GM23338 (cell line): ENCODE measurements at regions not wholly inside any gene's neighbourhood (a gene's known extent, or its start where the extent isn't known, plus 50 kb on each side); places are given as distances from the start of the nearest gene placed in this dataset.

Source experiments
- ATAC-seq: fragments of 200-7000 bp; cut with Tn5 transposase; 3 replicates; pipeline ENCODE4 v1.9.1; 2020
- DNase-seq: peaks from one replicate; pipeline ENCODE4 v3.0.0-alpha.2; 2015; ENCODE audit warnings: low spot score
- H2AFZ ChIP-seq: fragments of 200-600 bp; sonication (generic); 2 replicates; pipeline ENCODE4 v1.8.0; 2016; ENCODE audit warnings: antibody characterized with exemption, mild to moderate bottlenecking, moderate library complexity
- H3F3A ChIP-seq: fragments of 200-600 bp; sonication (generic); replicated peaks from 2 replicates; pipeline ENCODE4 v1.8.0; 2017; ENCODE audit warnings: antibody characterized with exemption, mixed run types, low read depth
- H3K27ac ChIP-seq: fragments of 200-600 bp; sonication (generic); 2 replicates; pipeline ENCODE4 v1.6.1; 2016; ENCODE audit warnings: low read depth
- H3K27me3 ChIP-seq: fragments of 200-600 bp; sonication (generic); 2 replicates; pipeline ENCODE4 v1.8.0; 2016; ENCODE audit warnings: mild to moderate bottlenecking, mixed run types, moderate library complexity; ENCODE audit not compliant: insufficient read depth
- H3K36me3 ChIP-seq: fragments of 200-600 bp; sonication (generic); 2 replicates; pipeline ENCODE4 v1.8.0; 2016; ENCODE audit warnings: mild to moderate bottlenecking; ENCODE audit not compliant: insufficient read depth
- H3K4me1 ChIP-seq: fragments of 200-600 bp; sonication (generic); 2 replicates; pipeline ENCODE4 v1.8.0; 2016; ENCODE audit warnings: mild to moderate bottlenecking, moderate library complexity; ENCODE audit not compliant: insufficient read depth
- H3K4me2 ChIP-seq: fragments of 200-600 bp; sonication (generic); 2 replicates; pipeline ENCODE4 v1.7.1; 2017; ENCODE audit warnings: mixed run types
- H3K4me3 ChIP-seq: fragments of 200-600 bp; sonication (generic); 2 replicates; pipeline ENCODE4 v1.6.1; 2016; ENCODE audit warnings: mixed run types
- H3K79me2 ChIP-seq: fragments of 200-600 bp; sonication (generic); replicated peaks from 2 replicates; pipeline ENCODE4 v1.8.0; 2017; ENCODE audit warnings: mild to moderate bottlenecking; ENCODE audit not compliant: insufficient read depth
- H3K9me2 ChIP-seq: fragments of 200-600 bp; sonication (generic); 2 replicates; pipeline ENCODE4 v1.8.0; 2017; ENCODE audit not compliant: insufficient read depth
- H4K20me1 ChIP-seq: fragments of 200-600 bp; sonication (generic); replicated peaks from 2 replicates; pipeline ENCODE4 v1.8.0; 2017; ENCODE audit warnings: mild to moderate bottlenecking; ENCODE audit not compliant: insufficient read depth
- H3K27ac Mint-ChIP-seq: 2 replicates; pipeline ENCODE4 v1.8.0; 2020; ENCODE audit warnings: inconsistent platforms, mild to moderate bottlenecking, moderate library complexity, mixed read lengths
- H3K27me3 Mint-ChIP-seq: 3 replicates; pipeline ENCODE4 v1.8.0; 2022; ENCODE audit warnings: low read depth, mild to moderate bottlenecking, moderate library complexity, mixed read lengths, inconsistent platforms; ENCODE audit not compliant: insufficient read depth, poor library complexity
- H3K36me3 Mint-ChIP-seq: 3 replicates; pipeline ENCODE4 v1.8.0; 2021; ENCODE audit warnings: low read depth, mild to moderate bottlenecking, inconsistent platforms, moderate library complexity, mixed read lengths
- H3K4me1 Mint-ChIP-seq: 3 replicates; pipeline ENCODE4 v1.8.0; 2020; ENCODE audit warnings: mild to moderate bottlenecking, inconsistent platforms, mixed read lengths
- H3K4me3 Mint-ChIP-seq: 3 replicates; pipeline ENCODE4 v1.8.0; 2021; ENCODE audit warnings: moderate library complexity, mild to moderate bottlenecking, inconsistent platforms, mixed read lengths
- H3K9me3 Mint-ChIP-seq: 3 replicates; pipeline ENCODE4 v1.8.0; 2020; ENCODE audit warnings: moderate library complexity, mild to moderate bottlenecking, inconsistent platforms, mixed read lengths
- CREB1 ChIP-seq: fragments of 250-450 bp; sonication (Bioruptor Pico); IDR thresholded peaks from 2 replicates; pipeline ENCODE4 v1.5.0; 2020; ENCODE audit warnings: low read depth, mild to moderate bottlenecking, moderate library complexity
- CTCF ChIP-seq, 2 experiments: fragments of 200-600 bp in 1 of 2; sonication (generic) in 1 of 2; conservative IDR thresholded peaks; 2 replicates each; pipeline versions ENCODE4 v1.5.1 to v1.6.1; 2016 to 2017; ENCODE audit warnings: antibody characterized with exemption in 2 of 2, low read depth in 2 of 2, mild to moderate bottlenecking in 2 of 2, moderate library complexity in 1 of 2
- ETS1 ChIP-seq: IDR thresholded peaks from 2 replicates; pipeline ENCODE4 v1.6.1; 2016; ENCODE audit warnings: antibody characterized with exemption
- EZH2 ChIP-seq: fragments of 200-600 bp; sonication (generic); IDR thresholded peaks from one replicate; pipeline ENCODE4 v1.8.0; 2017; ENCODE audit warnings: antibody characterized with exemption, mild to moderate bottlenecking, low read depth; ENCODE audit not compliant: unreplicated experiment
- EZH2phosphoT487 ChIP-seq: fragments of 200-600 bp; sonication (generic); IDR thresholded peaks from one replicate; pipeline ENCODE4 v1.8.1; 2018; ENCODE audit warnings: antibody characterized with exemption; ENCODE audit not compliant: unreplicated experiment
- JUNB ChIP-seq: IDR thresholded peaks from one replicate; pipeline ENCODE4 v1.6.1; 2016; ENCODE audit warnings: antibody characterized with exemption; ENCODE audit not compliant: unreplicated experiment
- NANOG ChIP-seq: IDR thresholded peaks from 2 replicates; pipeline ENCODE4 v1.6.1; 2016; ENCODE audit warnings: antibody characterized with exemption, borderline replicate concordance
- POLR2AphosphoS5 ChIP-seq: IDR thresholded peaks from 2 replicates; pipeline ENCODE4 v1.6.1; 2016; ENCODE audit warnings: antibody characterized with exemption, low read depth
- REST ChIP-seq: IDR thresholded peaks from one replicate; pipeline ENCODE4 v1.6.1; 2018; ENCODE audit warnings: antibody characterized with exemption; ENCODE audit not compliant: unreplicated experiment
- STAT1 ChIP-seq: IDR thresholded peaks from one replicate; pipeline ENCODE4 v1.6.1; 2016; ENCODE audit warnings: antibody characterized with exemption; ENCODE audit not compliant: unreplicated experiment
- ZNF114 ChIP-seq: fragments of 250-450 bp; sonication (Bioruptor Pico); IDR thresholded peaks from 2 replicates; pipeline ENCODE4 v1.5.0; 2020; ENCODE audit warnings: mild to moderate bottlenecking, moderate library complexity
- ZNF331 ChIP-seq: fragments of 250-450 bp; sonication (Bioruptor Pico); IDR thresholded peaks from 2 replicates; pipeline ENCODE4 v1.5.0; 2020; ENCODE audit warnings: low read depth, mild to moderate bottlenecking, moderate library complexity
- ZNF462 ChIP-seq: fragments of 250-450 bp; sonication (Bioruptor Pico); IDR thresholded peaks from 2 replicates; pipeline ENCODE4 v1.5.0; 2020; ENCODE audit warnings: mild to moderate bottlenecking, moderate library complexity

GRCh38 chrX:146973283-146973682, 158.7 kb upstream of the CXorf51A start:
- Histone ChIP-seq H2AFZ (no peak overlapping the region), H3K4me2 (no peak overlapping the region), H4K20me1 (no peaks in the 10 kb centered on the region), H3K4me1 (no peaks in the 10 kb centered on the region), H3K27me3 (no peaks in the 10 kb centered on the region), H3K36me3 (no peaks in the 10 kb centered on the region), H3K4me3 (no peak overlapping the region), H3F3A (no peaks in the 10 kb centered on the region), H3K79me2 (no peaks in the 10 kb centered on the region), H3K9me2 (no peaks in the 10 kb centered on the region), H3K27ac (no peak overlapping the region)
- Mint-ChIP-seq H3K36me3 (no peaks in the 10 kb centered on the region), H3K27me3 (no peaks in the 10 kb centered on the region), H3K9me3 (peaks cover 18% of the 10 kb centered on the region), H3K4me1 (no peaks in the 10 kb centered on the region), H3K4me3 (no peak overlapping the region), H3K27ac (no peak overlapping the region)
- TF ChIP-seq ZNF462 (CRISPR knock-in tag): no peak
- TF ChIP-seq CTCF (conservative IDR thresholded peaks at IDR 0.05; ENCODE audit: low read depth in 2 of 2): no peak
- no peak for TF ChIP-seq ZNF114
- no peak for TF ChIP-seq STAT1
- no peak for TF ChIP-seq ZNF331
- TF ChIP-seq REST: no peak
- TF ChIP-seq NANOG: no peak
- no peak for TF ChIP-seq CREB1
- TF ChIP-seq JUNB: no peak
- TF ChIP-seq EZH2: no peak
- TF ChIP-seq POLR2AphosphoS5: no peak
- TF ChIP-seq EZH2phosphoT487: no peak
- no peak for TF ChIP-seq ETS1
- no peak for ATAC-seq
- no peak for DNase-seq
